NCI-H526 treated with DMSO at 0.1 percent for 48 hours (cell line): ENCODE measurements at regions not wholly inside any gene's neighbourhood (a gene's known extent, or its start where the extent isn't known, plus 50 kb on each side); places are given as distances from the start of the nearest gene placed in this dataset.
"Not testable (repeated sequence)": the region's sequence is repeated elsewhere in the genome, so short reads cannot be mapped to it uniquely, and the experiment has no call there.

Source experiments
- DNase-seq: peaks from one replicate; lab custom pipeline; 2025; lab: John Stamatoyannopoulos, UW

DNA sequence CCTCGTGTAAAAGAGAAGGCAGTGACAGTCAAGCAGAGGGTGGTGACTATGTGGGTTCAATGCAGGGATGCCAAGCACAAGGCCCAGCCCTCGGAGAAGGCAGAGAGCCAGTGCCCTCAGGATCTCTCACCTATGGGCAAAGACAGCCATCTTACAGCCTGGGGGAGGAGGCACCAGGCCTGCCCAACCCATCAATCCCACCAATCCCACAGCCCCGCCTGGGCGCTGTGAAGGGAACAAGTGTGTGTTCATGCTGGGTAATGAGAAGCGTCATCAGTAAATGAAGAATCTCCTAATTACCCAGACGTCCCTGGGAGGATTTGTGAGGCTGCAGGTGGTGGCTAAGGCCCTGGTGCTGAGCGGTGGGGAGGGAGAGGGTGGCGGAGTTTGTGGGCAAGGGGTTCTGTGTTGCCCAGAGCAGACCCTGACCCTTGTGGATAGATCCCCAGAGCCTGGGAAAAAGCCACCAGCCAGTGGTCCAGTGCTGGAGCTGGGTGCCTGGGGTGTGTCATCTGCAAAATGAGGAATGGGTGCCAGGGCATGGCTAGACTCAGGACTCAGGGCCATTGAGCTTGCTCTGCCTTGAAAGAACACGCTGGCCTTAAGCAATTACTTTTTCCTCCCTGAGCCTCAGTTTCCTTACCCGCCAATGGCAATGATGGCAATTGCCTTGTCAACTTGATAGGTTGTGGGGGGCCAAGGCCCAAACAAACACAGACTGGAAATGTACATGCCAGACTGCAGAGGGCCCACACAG is 128.1 kb upstream of the UNC5B start:
- DNase-seq, result no peak

DNA sequence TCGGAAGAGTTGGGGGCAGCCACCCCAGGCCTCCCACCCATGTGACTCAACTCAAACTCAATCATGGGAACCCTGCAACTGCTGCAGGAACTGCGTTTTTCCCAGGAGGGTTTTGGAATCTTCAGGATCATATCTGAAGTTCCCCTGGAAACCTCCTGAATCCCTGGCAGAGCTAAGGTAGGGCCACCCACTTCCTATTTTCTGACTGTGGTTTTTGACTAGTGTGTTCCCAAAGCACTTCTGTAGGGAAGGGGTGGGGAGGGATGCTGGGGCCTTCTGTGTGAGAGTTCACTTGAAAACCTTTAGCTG is 127.6 kb upstream of the UNC5B start:
- no peak for DNase-seq

DNA sequence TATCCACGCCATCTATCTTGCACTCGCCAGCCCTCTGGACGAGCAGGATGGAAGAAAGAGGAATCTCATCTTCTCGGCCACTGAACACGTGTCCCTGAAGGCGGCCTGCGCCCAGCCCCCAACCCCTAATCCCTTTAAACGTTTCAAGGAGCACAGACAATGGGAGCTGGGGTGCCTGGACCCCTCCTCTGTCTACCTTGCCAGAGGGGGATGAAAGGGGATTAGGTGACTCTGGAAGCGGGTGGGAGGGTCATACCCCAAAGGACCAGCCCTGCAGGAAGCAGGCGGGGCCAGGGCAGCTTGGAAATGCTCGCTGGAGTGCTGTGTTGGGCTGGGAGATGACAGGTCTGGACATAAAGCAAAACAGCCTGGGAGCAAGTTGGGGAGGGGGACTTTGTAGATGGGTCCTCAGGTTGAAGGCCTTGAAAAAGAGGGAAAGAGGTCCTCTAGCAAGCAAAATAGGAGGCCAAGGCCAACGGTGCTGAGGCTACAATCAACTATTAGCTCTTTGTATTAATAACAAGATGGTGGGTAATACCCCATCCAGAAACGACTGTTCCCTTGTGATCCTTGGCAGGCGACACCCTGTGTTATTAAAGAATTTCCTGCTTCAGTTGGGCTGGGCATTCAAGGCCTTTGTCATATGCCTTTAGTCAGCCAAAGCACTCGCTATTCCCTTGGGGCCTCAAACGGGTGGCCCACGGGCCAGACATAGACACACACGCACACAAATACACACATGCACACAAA is 126.5 kb upstream of the UNC5B start:
- no peak for DNase-seq

DNA sequence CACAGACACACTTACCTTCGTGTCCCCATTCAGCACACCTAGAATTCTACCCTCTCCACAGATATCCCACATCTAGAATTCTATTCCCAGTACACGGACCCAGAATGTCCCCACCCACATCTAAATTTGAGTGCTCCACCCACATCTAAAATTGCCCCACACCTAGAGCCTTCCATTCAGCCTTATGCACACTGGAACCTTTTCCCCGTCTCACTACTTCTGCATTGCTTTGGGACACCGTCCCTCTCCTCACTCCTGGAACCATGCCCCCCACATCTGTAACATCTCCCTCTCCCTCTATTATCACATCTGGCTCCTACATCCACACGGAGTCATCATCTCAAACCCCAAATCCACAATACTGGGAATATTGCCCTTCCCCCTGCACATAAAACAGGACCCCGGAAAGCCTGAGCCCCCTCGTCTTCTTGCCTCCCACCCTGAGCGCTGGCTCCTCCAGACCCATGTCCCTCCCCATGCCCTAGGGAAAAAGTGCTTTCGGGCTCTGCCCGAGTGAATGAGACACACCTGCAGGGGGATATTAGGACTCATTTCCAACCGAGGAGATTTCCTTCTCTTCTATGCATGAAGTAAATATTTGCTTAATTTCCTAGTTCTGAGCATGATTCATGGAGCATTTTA is 125.8 kb upstream of the UNC5B start:
- DNase-seq, result peak; percentile 12

DNA sequence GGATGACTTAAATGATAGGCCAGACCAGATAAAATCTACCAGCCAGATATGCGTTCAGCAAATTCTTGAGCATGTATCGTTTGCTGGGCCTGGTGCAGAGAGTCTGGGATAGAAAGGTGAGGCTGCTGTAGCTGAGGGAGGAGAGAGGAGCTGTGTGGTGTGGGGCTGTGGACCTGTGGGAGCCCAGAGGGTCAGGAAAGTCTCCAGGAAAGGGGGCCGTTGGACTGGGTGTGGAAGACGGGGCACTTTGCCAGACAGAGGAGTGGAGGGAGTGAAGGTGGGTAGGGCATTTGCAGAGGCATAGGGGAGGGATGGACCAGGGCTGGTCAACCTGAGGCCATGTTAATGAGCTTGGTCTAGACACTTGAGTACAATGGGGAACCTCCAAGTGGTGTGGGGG is 124.7 kb upstream of the UNC5B start:
- DNase-seq, result no peak

DNA sequence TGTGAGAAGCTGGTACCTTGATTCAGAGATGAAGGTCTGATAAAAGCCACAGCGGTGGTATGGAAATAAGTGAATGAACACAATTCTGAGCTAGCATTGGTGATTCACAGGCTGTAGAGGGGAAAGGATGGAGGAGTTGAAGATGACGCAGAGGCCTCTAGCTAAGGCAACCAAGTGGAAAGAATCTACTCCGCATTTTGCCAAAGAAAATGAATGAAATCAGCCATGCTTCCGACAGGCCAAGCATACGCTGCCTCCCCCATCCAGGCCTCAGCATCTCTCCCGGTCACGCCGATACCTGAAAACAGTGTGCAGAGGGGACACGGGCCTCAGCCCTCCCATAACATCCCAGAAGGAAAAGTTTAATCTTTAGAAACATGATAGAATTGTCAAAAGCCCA is 124.3 kb upstream of the UNC5B start:
- no peak for DNase-seq

DNA sequence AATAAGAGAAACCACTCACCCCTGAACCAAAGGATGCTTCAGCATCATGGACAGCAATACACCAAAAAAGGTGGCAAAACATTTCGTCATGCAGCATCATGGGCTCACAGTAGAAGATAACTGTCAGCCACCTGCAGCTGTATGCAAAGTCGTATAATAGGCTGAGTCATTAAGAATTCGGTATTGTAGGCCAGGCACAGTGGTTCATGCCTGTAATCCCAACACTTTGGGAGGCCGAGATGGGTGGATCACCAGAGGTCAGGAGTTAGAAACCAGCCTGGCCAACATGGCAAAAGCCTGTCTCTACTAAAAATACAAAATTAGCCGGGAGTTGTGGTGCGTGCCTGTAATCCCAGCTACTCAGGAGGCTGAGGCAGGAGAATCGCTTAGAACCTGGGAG is 123.8 kb upstream of the UNC5B start:
- DNase-seq, result peak; percentile 74

DNA sequence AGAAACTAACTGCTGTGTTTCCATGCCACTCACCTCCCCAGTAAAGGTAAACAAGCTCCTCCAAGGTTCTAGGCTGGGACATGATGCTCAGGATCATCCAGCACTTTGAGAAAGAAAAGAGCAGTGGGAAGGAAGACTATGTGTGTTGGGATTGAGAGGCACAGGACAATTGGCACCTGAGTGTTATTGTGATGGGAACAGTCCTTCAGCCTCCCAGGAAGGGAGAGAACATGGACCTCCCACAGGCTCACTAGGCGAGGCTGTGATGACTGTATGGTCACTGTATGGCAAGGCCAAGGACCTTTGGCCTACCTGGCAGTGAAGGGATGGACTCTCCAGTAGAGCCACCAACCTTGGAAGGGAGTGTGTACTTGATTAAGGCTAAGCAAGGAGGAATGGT is 123.2 kb upstream of the UNC5B start:
- DNase-seq, result no peak

DNA sequence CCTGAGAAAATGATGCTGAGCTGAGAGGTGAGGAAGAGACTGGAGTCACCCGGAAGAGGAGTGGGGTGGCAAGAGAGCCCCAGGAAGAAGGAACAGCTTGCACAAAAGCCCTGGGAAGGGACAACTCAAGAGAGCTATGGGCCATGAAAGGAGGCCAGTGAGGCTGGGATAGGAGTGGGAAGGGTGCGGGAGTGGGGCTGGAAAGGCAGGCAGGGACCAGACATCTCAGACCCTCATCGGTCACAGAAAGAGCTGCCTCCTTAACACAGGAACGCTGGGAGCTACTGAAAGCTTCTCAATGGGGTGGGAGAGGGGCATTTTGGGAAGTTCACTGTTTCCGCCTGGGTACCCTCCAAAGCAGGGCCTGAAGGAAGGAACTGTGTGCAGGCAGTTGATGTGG is 122.0 kb upstream of the UNC5B start:
- no peak for DNase-seq

DNA sequence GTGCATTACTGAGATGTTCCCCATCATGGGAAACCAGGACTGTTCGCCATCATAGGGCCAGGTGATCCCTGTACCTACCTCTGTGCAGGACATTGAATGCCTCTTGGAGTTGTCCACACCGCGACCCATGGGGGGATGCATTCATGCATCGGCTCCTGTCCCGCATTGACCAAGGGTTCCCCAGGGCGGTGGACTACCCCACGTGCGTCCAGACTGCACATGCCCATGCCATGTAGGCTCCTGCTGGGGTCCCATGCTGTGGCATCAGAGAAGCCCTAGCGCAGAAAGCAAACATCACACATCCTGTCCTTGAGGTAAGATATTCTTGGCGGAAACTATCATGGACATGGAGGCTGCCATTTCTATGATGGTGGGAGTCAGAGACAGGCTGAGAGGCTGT is 121.6 kb upstream of the UNC5B start:
- no peak for DNase-seq

DNA sequence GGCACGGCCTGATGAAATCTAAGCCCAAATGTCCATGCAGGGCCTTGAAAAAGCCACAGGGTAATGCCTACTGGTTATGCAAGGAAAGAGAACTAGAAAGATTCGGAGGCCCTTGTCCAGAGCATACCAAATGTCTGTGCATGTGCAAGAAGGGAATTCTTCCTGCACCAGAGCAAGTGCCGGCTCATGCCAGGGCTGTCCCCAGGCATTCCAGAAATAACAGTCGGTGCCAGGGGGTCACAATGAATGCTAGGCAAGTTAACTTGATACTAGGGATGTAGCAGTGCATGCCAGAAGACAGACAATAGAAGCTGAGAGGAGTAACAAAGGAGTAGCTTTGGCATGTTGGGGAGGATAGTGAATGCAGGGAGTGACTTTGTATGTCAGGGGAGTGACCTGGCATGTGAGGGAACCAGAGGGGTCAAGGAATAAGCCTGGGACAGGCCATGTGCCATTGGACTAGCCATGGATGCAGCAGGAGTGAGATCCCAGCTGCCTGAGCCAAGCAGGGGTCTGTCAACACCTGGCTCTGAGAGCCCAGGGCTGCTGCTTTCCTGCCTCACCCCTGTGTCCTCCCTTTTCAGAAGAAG is 119.5 kb upstream of the UNC5B start:
- DNase-seq, result no peak

DNA sequence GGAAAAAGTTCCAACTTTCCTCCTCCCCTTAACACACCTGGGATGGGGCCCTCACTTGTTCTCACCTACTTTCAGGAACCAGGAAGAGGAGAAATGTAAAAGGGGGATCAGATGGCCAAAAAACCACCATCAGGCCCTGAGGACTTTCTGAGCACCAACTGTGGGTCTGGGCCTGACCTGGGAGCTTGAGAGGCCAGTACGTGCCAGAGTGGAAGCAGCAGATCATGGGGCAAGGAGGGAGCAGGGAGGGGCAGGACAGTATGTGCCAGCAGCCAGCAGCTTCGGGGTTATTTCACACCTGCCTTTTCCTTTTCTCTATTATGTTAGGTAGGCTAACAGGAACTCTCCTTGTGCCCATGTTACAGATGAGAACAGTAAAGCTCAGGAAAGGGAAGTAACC is 118.8 kb upstream of the UNC5B start:
- no peak for DNase-seq

DNA sequence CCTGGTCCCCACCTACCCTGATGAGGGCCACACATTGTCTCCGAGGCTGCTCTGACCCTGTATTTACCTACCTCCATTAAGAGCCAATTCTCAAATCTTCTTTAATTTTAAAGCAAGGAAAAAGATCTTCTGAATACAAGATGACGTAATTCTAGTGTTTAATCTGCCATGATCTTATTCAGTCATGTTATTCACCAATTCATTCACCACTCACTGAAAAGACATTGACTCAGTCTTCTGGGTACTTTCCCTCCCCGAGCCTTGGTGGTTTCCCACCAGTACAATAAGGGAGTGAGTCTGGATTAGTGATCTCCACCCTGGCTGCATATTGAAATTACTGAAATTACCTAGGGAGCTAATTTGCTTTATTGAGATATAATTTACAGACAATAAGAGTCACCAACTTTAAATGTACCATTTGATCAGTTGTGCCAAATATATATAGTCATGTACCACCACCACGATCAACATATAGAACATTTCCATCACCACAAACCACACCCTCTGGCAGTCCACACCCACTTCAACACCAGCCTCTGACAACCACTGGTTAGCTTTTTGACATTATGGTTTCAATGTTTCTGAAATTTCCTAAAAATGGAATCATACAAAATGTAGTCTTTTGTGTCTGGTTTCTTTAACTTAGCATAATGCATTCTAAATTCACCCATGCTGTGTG is 117.5 kb upstream of the UNC5B start:
- DNase-seq, result no peak

DNA sequence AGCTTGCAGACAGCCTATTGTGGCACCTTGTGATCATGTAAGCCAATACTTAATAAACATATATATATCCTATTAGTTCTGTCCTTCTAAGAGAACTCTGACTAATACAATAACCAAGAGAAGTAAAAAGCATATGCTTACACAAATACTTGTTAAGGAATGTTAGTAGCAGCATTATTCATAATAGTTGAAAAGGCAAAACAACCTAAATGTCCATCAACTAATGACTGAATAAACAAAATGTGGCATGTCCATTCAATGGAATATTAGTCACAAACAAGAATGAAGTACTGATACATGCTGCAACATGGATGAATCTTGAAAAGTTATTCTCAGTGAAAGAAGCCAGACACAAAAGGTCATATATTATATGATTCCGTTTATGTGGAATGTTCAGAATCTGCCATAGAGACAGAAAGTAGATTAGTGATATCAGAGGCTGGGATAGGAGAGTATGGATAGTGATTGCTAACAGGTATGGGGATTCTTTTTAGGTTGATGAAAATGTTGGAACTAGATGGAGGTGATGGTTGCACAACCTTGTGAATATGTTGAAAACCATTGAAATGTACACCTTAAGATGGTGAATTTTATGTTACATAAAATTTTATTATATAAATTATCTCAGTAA is 112.5 kb upstream of the UNC5B start:
- DNase-seq, result no peak

DNA sequence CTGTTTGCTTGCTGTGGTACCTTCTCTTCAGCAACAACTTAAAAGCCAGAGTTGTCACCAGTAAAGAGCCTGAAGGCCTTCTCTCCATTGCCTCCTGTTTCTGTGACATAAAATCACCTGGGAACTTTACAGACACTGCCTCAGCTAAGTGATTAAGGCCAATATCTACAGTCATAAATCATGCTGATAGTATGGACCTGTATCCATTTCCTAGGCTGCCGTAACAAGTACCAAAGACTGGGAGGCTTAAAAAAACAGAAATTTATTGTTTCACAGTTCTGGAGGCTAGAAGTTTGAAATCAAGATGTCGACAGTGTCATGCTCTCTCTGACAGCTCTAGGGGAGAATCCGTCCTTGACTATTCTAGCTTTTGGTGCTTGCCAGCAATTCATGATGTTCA is 108.4 kb upstream of the UNC5B start:
- DNase-seq, result no peak

DNA sequence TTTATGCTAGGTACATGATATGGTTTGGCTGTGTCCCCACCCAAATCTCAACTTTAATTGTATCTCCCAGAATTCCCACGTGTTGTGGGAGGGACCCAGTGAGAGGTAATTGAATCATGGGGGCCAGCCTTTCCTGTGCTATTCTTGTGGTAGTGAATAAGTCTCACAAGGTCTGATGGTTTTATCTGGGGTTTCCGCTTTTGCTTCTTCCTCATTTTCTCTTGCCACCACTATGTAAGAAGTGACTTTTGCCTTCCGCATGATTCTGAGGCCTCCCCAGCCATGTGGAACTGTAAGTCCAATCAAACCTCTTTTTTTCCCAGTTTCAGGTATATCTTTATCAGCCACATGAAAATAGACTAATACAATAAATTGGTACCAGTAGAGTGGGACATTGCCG is 106.2 kb upstream of the UNC5B start:
- not testable (repeated sequence) for DNase-seq

DNA sequence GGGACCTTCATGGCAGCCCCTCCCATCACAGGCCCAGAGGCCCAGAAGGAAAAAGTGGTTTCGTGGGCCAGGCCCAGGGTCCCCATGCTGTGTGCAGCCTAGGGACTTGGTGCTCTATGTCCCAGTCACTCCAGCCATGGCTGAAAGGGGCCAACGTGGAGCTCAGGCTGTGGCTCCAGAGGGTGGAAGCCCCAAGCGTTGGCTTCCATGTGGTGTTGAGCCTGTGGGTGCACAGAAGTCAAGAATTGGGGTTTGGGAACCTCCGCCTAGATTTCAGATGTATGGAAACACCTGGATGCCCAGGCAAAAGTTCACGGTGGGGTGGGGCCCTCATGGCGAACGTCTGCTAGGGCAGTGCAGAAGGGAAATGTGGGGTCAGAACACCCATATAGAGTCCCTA is 105.3 kb upstream of the UNC5B start:
- not testable (repeated sequence) for DNase-seq

DNA sequence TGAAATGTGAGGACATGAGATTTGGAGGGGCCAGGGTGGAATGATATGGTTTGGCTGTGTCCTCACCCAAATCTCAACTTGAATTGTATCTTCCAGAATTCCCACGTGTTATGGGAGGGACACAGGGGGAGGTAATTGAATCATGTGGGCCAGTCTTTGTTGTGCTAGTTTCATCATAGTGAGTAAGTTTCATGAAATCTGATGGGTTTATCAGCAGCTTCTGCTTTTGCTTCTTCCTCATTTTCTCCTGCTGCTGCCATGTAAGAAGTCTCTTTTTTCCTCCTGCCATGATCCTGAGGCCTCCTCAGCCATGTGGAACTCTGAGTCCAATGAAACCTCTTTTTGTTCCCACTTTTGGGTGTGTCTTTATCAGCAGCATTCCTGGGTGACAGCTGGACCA is 104.3 kb upstream of the UNC5B start:
- DNase-seq, result not testable (repeated sequence)

DNA sequence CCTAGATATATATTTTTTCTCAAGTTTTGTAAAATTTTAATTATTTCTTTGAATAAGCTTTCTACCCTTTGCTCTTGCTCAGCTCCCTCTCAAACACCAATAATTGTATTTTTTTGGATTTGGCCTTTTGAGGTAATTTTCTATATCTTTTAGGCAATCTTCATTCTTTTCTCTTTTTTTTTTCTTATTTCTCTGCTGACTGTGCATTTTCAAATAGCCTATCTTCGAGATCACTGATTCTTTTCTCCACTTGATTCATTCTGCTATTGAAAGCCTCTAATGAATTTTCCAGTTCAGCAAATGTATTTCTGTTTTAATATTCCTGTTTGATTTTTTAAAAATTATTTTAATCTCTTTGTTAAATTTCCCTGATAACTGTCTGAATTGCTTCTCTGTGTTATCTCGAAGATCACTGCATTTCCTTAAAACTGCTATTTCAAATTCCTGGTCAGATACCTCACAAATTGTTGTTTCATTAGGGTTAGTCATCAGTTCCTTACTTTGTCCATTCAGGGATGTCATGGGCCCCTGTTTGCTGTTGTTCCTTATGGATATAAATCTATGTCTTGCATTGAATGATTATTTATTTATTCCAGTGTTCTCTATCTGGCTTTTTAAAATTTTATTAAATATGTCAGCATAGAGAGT is 100.1 kb upstream of the UNC5B start:
- DNase-seq, result no peak

DNA sequence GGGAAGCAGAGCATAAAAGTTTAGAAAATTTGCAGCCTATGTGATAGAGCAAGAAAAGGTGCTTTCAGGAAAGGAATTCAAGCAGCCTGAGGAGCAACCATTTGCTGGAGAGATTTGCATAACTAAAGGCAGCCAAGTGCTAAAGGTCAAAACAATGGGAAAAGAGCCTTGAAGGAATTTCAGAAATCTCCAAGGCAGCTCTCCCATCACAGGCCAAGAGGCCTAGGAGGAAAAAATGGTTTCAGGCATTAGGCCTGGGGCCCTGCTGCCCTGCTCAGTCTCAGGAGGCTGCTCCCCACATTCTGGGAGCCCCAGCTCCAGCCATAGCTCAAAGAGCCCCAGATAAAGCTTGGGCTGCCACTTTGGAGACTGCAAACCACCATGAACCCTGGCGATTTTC is 95.9 kb upstream of the UNC5B start:
- no peak for DNase-seq

DNA sequence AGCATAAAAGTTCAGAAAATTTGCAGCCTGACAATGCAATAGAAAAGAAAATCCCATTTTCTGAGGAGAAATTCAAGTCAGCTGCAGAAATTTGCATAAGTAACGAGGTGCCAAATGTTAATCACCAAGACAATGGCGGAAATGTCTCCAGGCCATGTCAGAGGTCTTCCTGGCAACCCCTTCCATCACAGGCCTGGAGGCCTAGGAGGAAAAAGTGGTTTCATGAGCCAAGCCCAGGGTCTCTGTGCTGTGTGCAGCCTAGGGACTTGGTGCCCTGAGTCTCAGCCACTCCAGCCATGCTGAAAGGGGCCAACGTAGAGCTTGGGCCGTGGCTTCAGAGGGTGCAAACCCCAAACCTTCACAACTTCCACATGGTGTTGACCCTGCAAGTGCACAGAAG is 94.8 kb upstream of the UNC5B start:
- not testable (repeated sequence) for DNase-seq

DNA sequence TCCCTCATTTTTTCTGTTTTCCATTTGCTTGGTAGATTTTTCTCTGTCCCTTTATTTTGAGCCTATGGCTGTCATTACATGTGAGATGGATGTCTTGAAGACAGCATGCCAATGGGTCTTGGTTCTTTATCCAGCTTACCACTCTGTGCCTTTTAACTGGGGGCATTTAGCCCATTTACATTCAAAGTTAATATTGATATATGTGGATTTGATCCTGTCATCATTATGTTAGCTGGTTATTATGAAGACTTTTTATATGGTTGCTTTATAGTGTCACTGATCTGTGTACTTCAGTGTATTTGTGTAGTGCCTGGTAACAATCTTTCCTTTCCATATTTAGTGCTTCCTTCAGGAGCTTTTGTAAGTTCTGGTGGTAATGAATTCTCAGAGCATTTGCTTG is 89.3 kb upstream of the UNC5B start:
- no peak for DNase-seq
